ENCODE measurements at regions not wholly inside any gene's neighbourhood (a gene's known extent, or its start where the extent isn't known, plus 50 kb on each side); places are given as distances from the start of the nearest gene placed in this dataset.

DNA sequence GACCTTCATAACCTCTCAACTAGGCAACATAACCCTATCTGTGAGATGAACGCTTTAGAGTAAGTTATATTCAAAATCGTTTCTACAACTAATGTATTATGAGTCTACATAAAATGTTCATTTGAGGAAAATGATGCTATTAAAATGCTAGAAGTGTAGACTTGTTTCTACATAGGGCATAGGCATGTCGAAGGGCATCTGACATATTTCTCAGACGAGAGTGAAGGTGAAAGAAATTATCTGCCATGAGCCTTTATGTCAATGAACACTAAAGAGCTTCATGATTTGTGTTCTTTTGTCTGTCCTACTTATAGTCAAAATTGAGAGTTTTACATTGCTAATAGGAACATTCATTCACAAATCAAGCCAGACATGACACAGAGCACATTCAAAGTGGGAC is 811.8 kb downstream of the RAB28 start:
- no TSS peak for BruUV-seq (replicated peaks)
- no peak for DNase-seq
- ChIA-PET POLR2A (ENCODE audit: unreplicated experiment) (no interaction called here), CTCF (no interaction called here)
- no peak overlapping the region for H3K9ac ChIP-seq (ENCODE audit: low read depth, low read length)
- H2BK20ac ChIP-seq (ENCODE audit: low read depth, low read length) = no peak overlapping the region
- intact Hi-C loops (cut with micrococcal nuclease) (no loop called here), in situ Hi-C loops (cut with MboI; ENCODE audit: low sequenced_read_pairs) (no loop called here), dilution Hi-C loops (cut with HindIII; ENCODE audit: low sequenced_read_pairs, unreplicated experiment) (no loop called here)
- no peaks in the 10 kb centered on the region for H4K20me1 ChIP-seq (ENCODE audit: insufficient read depth, low read length)
- H2BK15ac ChIP-seq (ENCODE audit: low read depth, low read length) = no peak overlapping the region
- no peak overlapping the region for H3K14ac ChIP-seq (replicated peaks; ENCODE audit: low read depth, low read length)
- no peak overlapping the region for H3K56ac ChIP-seq (ENCODE audit: extremely low read depth, insufficient read depth, low read length)
- no peak overlapping the region for H2BK120ac ChIP-seq (ENCODE audit: low read depth, low read length)
- no peaks in the 10 kb centered on the region for H3K4me1 ChIP-seq (ENCODE audit: control insufficient read depth, insufficient read depth, low read length)
- H3K9me3 ChIP-seq (ENCODE audit: control insufficient read depth, insufficient read depth, low read length) = peaks cover 2% of the 10 kb centered on the region; the same call in 1 of the 2 replicates
- no peak overlapping the region for H2AFZ ChIP-seq (replicated peaks; ENCODE audit: low read length, poor library complexity)
- WGBS, 2 experiments (ENCODE audit: extremely low coverage in 2 of 2, insufficient read length in 1 of 2) = no CpG with 5 or more reads among the region's 4 CpGs
- H3K79me1 ChIP-seq (ENCODE audit: low read depth in 1 of 2, low read length in 2 of 2) = no peaks in the 10 kb centered on the region
- TF ChIP-seq RCOR1 (IDR thresholded peaks at IDR 0.05; ENCODE audit: insufficient replicate concordance, low read length) = no peak
- no peak for TF ChIP-seq BHLHE40 (IDR thresholded peaks at IDR 0.05; ENCODE audit: low read depth, low read length)
- no peak for TF ChIP-seq CEBPB (IDR thresholded peaks at IDR 0.05; ENCODE audit: low read depth, low read length)
- TF ChIP-seq, protein P1, sequence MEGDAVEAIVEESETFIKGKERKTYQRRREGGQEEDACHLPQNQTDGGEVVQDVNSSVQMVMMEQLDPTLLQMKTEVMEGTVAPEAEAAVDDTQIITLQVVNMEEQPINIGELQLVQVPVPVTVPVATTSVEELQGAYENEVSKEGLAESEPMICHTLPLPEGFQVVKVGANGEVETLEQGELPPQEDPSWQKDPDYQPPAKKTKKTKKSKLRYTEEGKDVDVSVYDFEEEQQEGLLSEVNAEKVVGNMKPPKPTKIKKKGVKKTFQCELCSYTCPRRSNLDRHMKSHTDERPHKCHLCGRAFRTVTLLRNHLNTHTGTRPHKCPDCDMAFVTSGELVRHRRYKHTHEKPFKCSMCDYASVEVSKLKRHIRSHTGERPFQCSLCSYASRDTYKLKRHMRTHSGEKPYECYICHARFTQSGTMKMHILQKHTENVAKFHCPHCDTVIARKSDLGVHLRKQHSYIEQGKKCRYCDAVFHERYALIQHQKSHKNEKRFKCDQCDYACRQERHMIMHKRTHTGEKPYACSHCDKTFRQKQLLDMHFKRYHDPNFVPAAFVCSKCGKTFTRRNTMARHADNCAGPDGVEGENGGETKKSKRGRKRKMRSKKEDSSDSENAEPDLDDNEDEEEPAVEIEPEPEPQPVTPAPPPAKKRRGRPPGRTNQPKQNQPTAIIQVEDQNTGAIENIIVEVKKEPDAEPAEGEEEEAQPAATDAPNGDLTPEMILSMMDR (conservative IDR thresholded peaks at IDR 0.05; ENCODE audit: low read depth, low read length) = no peak
- no peak overlapping the region for H2AK9ac ChIP-seq (replicated peaks; ENCODE audit: low read depth, low read length, poor library complexity)
- H4K8ac ChIP-seq (ENCODE audit: low read depth in 2 of 2, low read length in 2 of 2) = no peak overlapping the region
- ATAC-seq (ENCODE audit: low read depth) = no peak
- no peak overlapping the region for H3K4me3 ChIP-seq (ENCODE audit: insufficient read depth, low read depth, low read length)
- no peaks in the 10 kb centered on the region for H3K9me1 ChIP-seq (ENCODE audit: insufficient read depth, low read length)
- H2AK5ac ChIP-seq (ENCODE audit: low read depth, low read length) = no peak overlapping the region
- H4K91ac ChIP-seq (ENCODE audit: insufficient read depth, low read depth, low read length) = no peak overlapping the region
- H3K4ac ChIP-seq (ENCODE audit: low read depth, low read length) = no peak overlapping the region
- no peak overlapping the region for H3K18ac ChIP-seq (ENCODE audit: low read depth, low read length)
- no peak overlapping the region for H2BK5ac ChIP-seq (ENCODE audit: low read depth, low read length, poor library complexity, severe bottlenecking)
- H3K4me2 ChIP-seq (ENCODE audit: low read depth, low read length) = no peak overlapping the region
- H3K23ac ChIP-seq (ENCODE audit: low read depth, low read length) = no peak overlapping the region
- H3K27me3 ChIP-seq (ENCODE audit: control insufficient read depth, insufficient read depth, low read length) = no peaks in the 10 kb centered on the region
- H3K36me3 ChIP-seq (ENCODE audit: control insufficient read depth, insufficient read depth, low read length) = no peaks in the 10 kb centered on the region
- no peak overlapping the region for H3K27ac ChIP-seq (ENCODE audit: insufficient read depth, low read length)
- no peak overlapping the region for H4K5ac ChIP-seq (ENCODE audit: low read depth, low read length)
